K562 (cell line): ENCODE measurements at regions not wholly inside any gene's neighbourhood (a gene's known extent, or its start where the extent isn't known, plus 50 kb on each side); places are given as distances from the start of the nearest gene placed in this dataset.

Experiments
- CBX2 ChIP-seq: fragments of 200-600 bp; sonication (generic); IDR thresholded peaks from one replicate; pipeline ENCODE4 v1.6.1; 2012; ENCODE audit warnings: mild to moderate bottlenecking, low read length, inconsistent platforms; ENCODE audit not compliant: insufficient read depth, poor library complexity, severe bottlenecking
- CUX1 ChIP-seq: fragments of 200-800 bp; sonication (Bioruptor generic); IDR thresholded peaks from 2 replicates; pipeline ENCODE4 v1.6.1; 2016; ENCODE audit warnings: missing genetic modification characterization, missing compliant biosample characterization
- DLX4 ChIP-seq: fragments of 250-450 bp; sonication (Bioruptor Pico); IDR thresholded peaks from 2 replicates; pipeline ENCODE4 v1.6.1; 2021; ENCODE audit warnings: mild to moderate bottlenecking
- E2F5 ChIP-seq: sonication (generic); formaldehyde crosslinking; IDR thresholded peaks from 2 replicates; pipeline ENCODE4 v1.8.0; 2022; ENCODE audit warnings: mild to moderate bottlenecking, missing genetic modification reagents
- ELF1 ChIP-seq: fragments of 200-800 bp; sonication (Bioruptor generic); IDR thresholded peaks from 2 replicates; pipeline ENCODE4 v1.6.1; 2016; ENCODE audit warnings: missing genetic modification characterization, missing compliant biosample characterization
- ESRRB ChIP-seq: fragments of 250-450 bp; sonication (Bioruptor Pico); IDR thresholded peaks from 2 replicates; pipeline ENCODE4 v1.5.0; 2020; ENCODE audit warnings: mild to moderate bottlenecking, moderate library complexity, borderline replicate concordance
- FOXA1 ChIP-seq: fragments of 450-650 bp; IDR thresholded peaks from 2 replicates; pipeline ENCODE4 v1.6.1; 2016; ENCODE audit warnings: mild to moderate bottlenecking, borderline replicate concordance
- GABPB1 ChIP-seq: sonication (generic); formaldehyde crosslinking; IDR thresholded peaks from 2 replicates; pipeline ENCODE4 v1.8.0; 2022; ENCODE audit warnings: mild to moderate bottlenecking, missing genetic modification reagents
- NONO ChIP-seq, 2 experiments: fragments of 200-400 bp in 1 of 2; fragments of 450-650 bp in 1 of 2; formaldehyde crosslinking in 1 of 2; IDR thresholded peaks; 2 replicates each; pipeline ENCODE4 v1.6.1; 2017; ENCODE audit warnings: low read depth in 2 of 2, mild to moderate bottlenecking in 2 of 2, moderate library complexity in 2 of 2, low read length in 1 of 2
- POLR2A ChIP-seq: fragments of 450-650 bp; conservative IDR thresholded peaks from 2 replicates; pipeline ENCODE4 v1.6.1; 2016
- POLR2B ChIP-seq: fragments of 450-650 bp; IDR thresholded peaks from 2 replicates; pipeline ENCODE4 v1.6.1; 2018; ENCODE audit warnings: low read depth; ENCODE audit not compliant: partially characterized antibody
- POLR2G ChIP-seq: fragments of 200-400 bp; formaldehyde crosslinking; IDR thresholded peaks from 2 replicates; pipeline ENCODE4 v1.6.1; 2017; ENCODE audit warnings: low read depth, mild to moderate bottlenecking, antibody characterized with exemption, low read length, moderate library complexity
- SIRT6 ChIP-seq: IDR thresholded peaks from one replicate; pipeline ENCODE4 v1.6.1; 2012; ENCODE audit warnings: low read depth, mild to moderate bottlenecking, control low read depth, inconsistent platforms, low read length, moderate library complexity
- SPI1 ChIP-seq: IDR thresholded peaks from 2 replicates; pipeline ENCODE4 v1.6.1; 2011; ENCODE audit warnings: low read depth, low read length, control low read depth, borderline replicate concordance
- TRIM28 ChIP-seq: fragments of 450-650 bp; IDR thresholded peaks from 2 replicates; pipeline ENCODE4 v1.6.1; 2017
- USF2 ChIP-seq: sonication (generic); formaldehyde crosslinking; IDR thresholded peaks from 2 replicates; pipeline ENCODE4 v1.5.0; 2020; ENCODE audit warnings: missing genetic modification reagents
- ZNF175 ChIP-seq: fragments of 200-800 bp; sonication (Bioruptor generic); IDR thresholded peaks from 2 replicates; pipeline ENCODE4 v1.6.1; 2016; ENCODE audit warnings: low read depth, mild to moderate bottlenecking, missing genetic modification characterization, missing compliant biosample characterization
- ZNF511 ChIP-seq: sonication (generic); formaldehyde crosslinking; IDR thresholded peaks from 2 replicates; pipeline ENCODE4 v1.8.0; 2022; ENCODE audit warnings: mild to moderate bottlenecking, missing genetic modification reagents
- ZNF717 ChIP-seq: fragments of 250-450 bp; sonication (Bioruptor Pico); IDR thresholded peaks from 2 replicates; pipeline ENCODE4 v1.5.0; 2021
- ZNF830 ChIP-seq: fragments of 250-450 bp; sonication (Bioruptor Pico); IDR thresholded peaks from 2 replicates; pipeline ENCODE4 v1.5.0; 2021; ENCODE audit warnings: mild to moderate bottlenecking

GRCh38 chr16:85399583-85400284, 213.4 kb upstream of the GSE1 start (continued):
- TF ChIP-seq CUX1 (no peak), SPI1 (peak; percentile 70), NONO (IDR thresholded peaks at IDR 0.05; ENCODE audit: low read depth in 2 of 2, low read length in 1 of 2) (no peak), GABPB1 (no peak), POLR2G (no peak), ELF1 (tag) (no peak), CBX2 (no peak), ZNF830 (no peak), ZNF511 (no peak), USF2 (no peak), E2F5 (CRISPR knock-in tag) (0 out of 2 replicates have a peak, but pooled peaks have one; percentile 9), ESRRB (CRISPR knock-in tag) (no peak), FOXA1 (no peak), POLR2B (no peak), POLR2A (no peak), ZNF175 (CRISPR knock-in tag) (no peak), ZNF717 (no peak), TRIM28 (no peak), DLX4 (no peak), SIRT6 (no peak)
